ENCODE measurements at regions not wholly inside any gene's neighbourhood (a gene's known extent, or its start where the extent isn't known, plus 50 kb on each side); places are given as distances from the start of the nearest gene placed in this dataset.

DNA sequence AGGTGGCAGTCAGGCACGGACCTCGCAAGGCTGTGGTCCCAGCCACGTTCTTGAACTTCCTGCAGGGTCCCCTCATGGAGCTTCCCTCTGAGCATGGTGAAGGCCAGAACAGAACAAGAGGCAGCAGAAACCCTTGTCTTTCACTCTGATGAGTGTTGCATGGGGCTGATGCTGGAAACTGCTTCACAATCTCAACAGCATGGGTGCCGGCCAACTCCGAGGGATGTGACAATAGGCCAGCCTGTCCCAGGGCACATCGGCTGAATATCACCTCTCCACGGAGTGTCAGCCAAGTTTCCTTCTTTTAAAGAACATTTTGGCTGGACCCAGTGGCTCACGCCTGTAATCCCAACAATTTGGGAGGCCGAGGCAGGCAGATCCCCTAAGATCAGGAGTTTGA is 173.9 kb downstream of the FOXO1 start:
- Histone ChIP-seq H3K27me3 (ENCODE audit: insufficient read depth, low read length) (peaks cover 10% of the 10 kb centered on the region), H3K36me3 (ENCODE audit: insufficient read depth, low read length) (no peaks in the 10 kb centered on the region), H4K20me1 (ENCODE audit: insufficient read depth, low read length) (no peaks in the 10 kb centered on the region), H2AFZ (ENCODE audit: low read depth, low read length) (no peak overlapping the region), H3K4me2 (ENCODE audit: low read length) (no peak overlapping the region), H3K9ac (ENCODE audit: low read length) (no peak overlapping the region), H3K79me2 (ENCODE audit: insufficient read depth, low read length) (no peaks in the 10 kb centered on the region), H3K9me3 (ENCODE audit: insufficient read depth, low read depth, low read length) (no peaks in the 10 kb centered on the region), H3K4me3 (ENCODE audit: insufficient read depth, low read depth, low read length) (no peak overlapping the region), H3K27ac (ENCODE audit: low read depth, low read length) (no peak overlapping the region), H3K4me1 (ENCODE audit: insufficient read depth, low read length) (no peaks in the 10 kb centered on the region)
- H3K4me1 Mint-ChIP-seq (ENCODE audit: low read depth, unreplicated experiment): peaks cover 27% of the 10 kb centered on the region
- H3K27ac Mint-ChIP-seq (ENCODE audit: unreplicated experiment): no peak overlapping the region
- no peak for FAIRE-seq
- H3K4me3 Mint-ChIP-seq (ENCODE audit: unreplicated experiment): no peak overlapping the region
- H3K9me3 Mint-ChIP-seq (ENCODE audit: unreplicated experiment): no peaks in the 10 kb centered on the region
- peaks cover 18% of the 10 kb centered on the region for H3K27me3 Mint-ChIP-seq (ENCODE audit: low read depth, unreplicated experiment)
- no peak for DNase-seq (ENCODE audit: low read depth)
- H3K36me3 Mint-ChIP-seq (ENCODE audit: low read depth, unreplicated experiment): no peaks in the 10 kb centered on the region
- TF ChIP-seq CTCF (IDR thresholded peaks at IDR 0.05; ENCODE audit: insufficient read depth, low read depth, low read length): no peak
- TF ChIP-seq EZH2 (IDR thresholded peaks at IDR 0.05; ENCODE audit: insufficient read depth, low read length): no peak

DNA sequence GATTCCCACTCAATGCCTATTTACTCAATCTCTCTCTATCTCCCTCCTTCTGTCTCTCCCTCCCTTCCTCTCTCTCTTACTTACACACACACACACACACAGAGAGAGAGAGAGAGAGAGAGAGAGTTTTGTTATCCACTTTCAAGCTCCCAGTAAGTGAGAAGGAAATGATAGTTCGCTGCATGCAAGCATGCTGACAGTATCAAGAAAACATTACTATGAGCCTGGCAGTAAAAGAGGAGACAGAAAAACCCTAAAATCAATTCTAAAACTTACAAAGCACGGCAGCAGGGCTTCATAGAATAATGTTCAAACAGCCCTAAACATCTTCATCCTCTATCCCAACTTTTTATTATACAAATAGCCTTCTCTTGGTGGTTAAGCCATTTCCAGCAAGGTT is 171.9 kb downstream of the FOXO1 start:
- H3K9ac ChIP-seq (ENCODE audit: low read length): no peak overlapping the region
- H3K4me2 ChIP-seq (ENCODE audit: low read length): no peak overlapping the region
- H3K27ac Mint-ChIP-seq (ENCODE audit: unreplicated experiment): no peak overlapping the region
- no peak for FAIRE-seq
- DNase-seq (ENCODE audit: low read depth): peak; percentile 20
- no peaks in the 10 kb centered on the region for H3K79me2 ChIP-seq (ENCODE audit: insufficient read depth, low read length)
- H3K27me3 Mint-ChIP-seq (ENCODE audit: low read depth, unreplicated experiment): peaks cover 5% of the 10 kb centered on the region
- no peak overlapping the region for H3K4me3 Mint-ChIP-seq (ENCODE audit: unreplicated experiment)
- H3K36me3 Mint-ChIP-seq (ENCODE audit: low read depth, unreplicated experiment): no peaks in the 10 kb centered on the region
- no peaks in the 10 kb centered on the region for H3K9me3 Mint-ChIP-seq (ENCODE audit: unreplicated experiment)
- no peaks in the 10 kb centered on the region for H3K9me3 ChIP-seq (ENCODE audit: insufficient read depth, low read depth, low read length)
- no peak overlapping the region for H3K27ac ChIP-seq (ENCODE audit: low read depth, low read length)
- no peak overlapping the region for H2AFZ ChIP-seq (ENCODE audit: low read depth, low read length)
- no peaks in the 10 kb centered on the region for H4K20me1 ChIP-seq (ENCODE audit: insufficient read depth, low read length)
- TF ChIP-seq EZH2 (IDR thresholded peaks at IDR 0.05; ENCODE audit: insufficient read depth, low read length) (no peak), CTCF (IDR thresholded peaks at IDR 0.05; ENCODE audit: insufficient read depth, low read depth, low read length) (no peak)
- peaks cover 10% of the 10 kb centered on the region for H3K27me3 ChIP-seq (ENCODE audit: insufficient read depth, low read length)
- H3K4me1 ChIP-seq (ENCODE audit: insufficient read depth, low read length): no peaks in the 10 kb centered on the region
- peaks cover 26% of the 10 kb centered on the region for H3K4me1 Mint-ChIP-seq (ENCODE audit: low read depth, unreplicated experiment)
- no peak overlapping the region for H3K4me3 ChIP-seq (ENCODE audit: insufficient read depth, low read depth, low read length)
- no peaks in the 10 kb centered on the region for H3K36me3 ChIP-seq (ENCODE audit: insufficient read depth, low read length)

- DNase-seq (ENCODE audit: low read depth): no peak
Observed at GRCh38 chr13:40494946-40495620, 171.4 kb downstream of the FOXO1 start.

More at GRCh38 chr13:40494946-40495620, 171.4 kb downstream of the FOXO1 start:
- Histone ChIP-seq H3K4me2 (ENCODE audit: low read length) (no peak overlapping the region), H3K4me1 (ENCODE audit: insufficient read depth, low read length) (no peaks in the 10 kb centered on the region), H3K9me3 (ENCODE audit: insufficient read depth, low read depth, low read length) (no peaks in the 10 kb centered on the region), H3K27ac (ENCODE audit: low read depth, low read length) (no peak overlapping the region), H2AFZ (ENCODE audit: low read depth, low read length) (no peak overlapping the region), H3K27me3 (ENCODE audit: insufficient read depth, low read length) (peaks cover 5% of the 10 kb centered on the region), H3K4me3 (ENCODE audit: insufficient read depth, low read depth, low read length) (no peak overlapping the region), H3K79me2 (ENCODE audit: insufficient read depth, low read length) (no peaks in the 10 kb centered on the region), H4K20me1 (ENCODE audit: insufficient read depth, low read length) (no peaks in the 10 kb centered on the region), H3K36me3 (ENCODE audit: insufficient read depth, low read length) (no peaks in the 10 kb centered on the region), H3K9ac (ENCODE audit: low read length) (no peak overlapping the region)
- no peak overlapping the region for H3K27ac Mint-ChIP-seq (ENCODE audit: unreplicated experiment)
- TF ChIP-seq EZH2 (IDR thresholded peaks at IDR 0.05; ENCODE audit: insufficient read depth, low read length): no peak
- no peak for TF ChIP-seq CTCF (IDR thresholded peaks at IDR 0.05; ENCODE audit: insufficient read depth, low read depth, low read length)
- no peak for FAIRE-seq
- no peak overlapping the region for H3K4me3 Mint-ChIP-seq (ENCODE audit: unreplicated experiment)
- peaks cover 20% of the 10 kb centered on the region for H3K4me1 Mint-ChIP-seq (ENCODE audit: low read depth, unreplicated experiment)
- no peaks in the 10 kb centered on the region for H3K9me3 Mint-ChIP-seq (ENCODE audit: unreplicated experiment)
- H3K27me3 Mint-ChIP-seq (ENCODE audit: low read depth, unreplicated experiment): peaks cover under 1% of the 10 kb centered on the region
- H3K36me3 Mint-ChIP-seq (ENCODE audit: low read depth, unreplicated experiment): no peaks in the 10 kb centered on the region

Measured in astrocyte (in vitro differentiated cells and primary cell).